Common myeloid progenitor, CD34-positive (primary cell): ENCODE measurements at regions not wholly inside any gene's neighbourhood (a gene's known extent, or its start where the extent isn't known, plus 50 kb on each side); places are given as distances from the start of the nearest gene placed in this dataset.

ENCODE experiments used
- CTCF ChIA-PET: fragments of 350-600 bp; sonication (Branson Sonifier 250); formaldehyde crosslinking; loops from one replicate; lab custom pipeline; 2021; ENCODE audit warnings: antibody characterized with exemption; lab: Charles Lee
- POLR2A ChIA-PET: fragments of 350-600 bp; sonication (Branson Sonifier 250); formaldehyde crosslinking; loops from one replicate; lab custom pipeline; 2021; ENCODE audit warnings: antibody characterized with exemption; lab: Charles Lee
- DNase-seq, 3 donors: peaks; one replicate each; pipeline versions ENCODE4 v3.0.0 to v3.0.0-alpha.2; 2013
- H3K27ac ChIP-seq, 2 experiments: 1 replicate in 1 of 2; 2 replicates in 1 of 2; pipeline ENCODE4 v1.7.0; 2013; ENCODE audit warnings: inconsistent platforms in 2 of 2, low read length in 2 of 2, mild to moderate bottlenecking in 2 of 2, low read depth in 1 of 2, moderate library complexity in 1 of 2; ENCODE audit not compliant: severe bottlenecking in 2 of 2, insufficient read depth in 1 of 2, poor library complexity in 1 of 2
- H3K27me3 ChIP-seq, 5 experiments: replicated peaks in 2 of 5; 1 replicate in 3 of 5; 2 replicates in 2 of 5; pipeline versions ENCODE4 v1.6.1 to v1.7.0; 2013; ENCODE audit warnings: low read length in 4 of 5, mild to moderate bottlenecking in 2 of 5, moderate library complexity in 2 of 5, inconsistent platforms in 1 of 5; ENCODE audit not compliant: insufficient read depth in 5 of 5, control insufficient read depth in 4 of 5
- H3K36me3 ChIP-seq, 4 experiments: 1 replicate in 2 of 4; 2 replicates in 2 of 4; pipeline versions ENCODE4 v1.6.1 to v1.7.0; 2013; ENCODE audit warnings: low read length in 3 of 4, control low read depth in 1 of 4, mild to moderate bottlenecking in 1 of 4; ENCODE audit not compliant: control insufficient read depth in 4 of 4, insufficient read depth in 4 of 4
- H3K4me1 ChIP-seq, 4 experiments: 1 replicate in 3 of 4; 2 replicates in 1 of 4; pipeline versions ENCODE4 v1.6.1 to v1.7.1; 2013; ENCODE audit warnings: low read length in 3 of 4, mild to moderate bottlenecking in 3 of 4, control low read depth in 1 of 4, inconsistent platforms in 1 of 4, moderate library complexity in 1 of 4; ENCODE audit not compliant: control insufficient read depth in 4 of 4, insufficient read depth in 4 of 4; ENCODE audit errors: control extremely low read depth in 1 of 4
- H3K4me3 ChIP-seq, 7 experiments: 1 replicate in 4 of 7; 2 replicates in 3 of 7; pipeline versions ENCODE4 v1.5.1 to v1.7.0; 2013; ENCODE audit warnings: mild to moderate bottlenecking in 7 of 7, low read length in 6 of 7, moderate library complexity in 6 of 7, inconsistent platforms in 2 of 7, low read depth in 2 of 7, control low read depth in 1 of 7; ENCODE audit not compliant: insufficient read depth in 4 of 7, control insufficient read depth in 1 of 7; ENCODE audit errors: extremely low read depth in 1 of 7
- H3K9me3 ChIP-seq, 5 experiments: 1 replicate in 4 of 5; 2 replicates in 1 of 5; pipeline versions ENCODE4 v1.6.1 to v1.7.1; 2013; ENCODE audit warnings: low read length in 4 of 5, mild to moderate bottlenecking in 2 of 5, inconsistent platforms in 1 of 5, low read depth in 1 of 5, moderate library complexity in 1 of 5; ENCODE audit not compliant: control insufficient read depth in 4 of 5, insufficient read depth in 2 of 5; ENCODE audit errors: control extremely low read depth in 1 of 5
- WGBS: methylation state at CpG from one replicate; pipeline ENCODE4 v1.1.5; 2013; ENCODE audit not compliant: insufficient coverage; 5-methylcytosine and 5-hydroxymethylcytosine counted together

DNA sequence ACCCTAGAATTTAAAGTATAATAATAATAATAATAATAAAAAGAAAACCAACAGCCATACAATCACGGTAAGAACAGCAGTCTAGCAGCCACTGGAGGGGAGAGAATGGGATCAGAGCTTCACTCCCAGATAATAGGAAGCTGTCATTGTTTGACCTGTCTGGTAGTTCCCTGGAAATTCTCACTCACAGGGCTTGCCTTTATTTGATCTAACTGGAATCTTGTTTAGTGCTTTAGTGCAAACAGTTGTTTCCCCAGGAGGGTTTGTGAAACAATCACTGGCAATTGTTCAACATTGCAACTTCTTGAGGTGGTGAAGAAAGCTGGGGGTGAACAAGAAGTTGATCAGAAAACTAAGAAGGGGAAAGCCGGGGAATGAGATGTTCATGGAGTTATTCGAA is 68.7 kb upstream of the PTCSC3 start:
- Histone ChIP-seq H3K27me3 (peaks cover 0 to 5% (median 3%) of the 10 kb centered on the region in 5 experiments), H3K36me3 (no peaks in the 10 kb centered on the region), H3K4me1 (no peaks in the 10 kb centered on the region), H3K4me3 (no peak overlapping the region), H3K9me3 (peaks cover 0 to 3% (median 0%) of the 10 kb centered on the region in 5 experiments), H3K27ac (no peak overlapping the region)
- 86% methylated on average over 1 of the region's 3 CpGs for WGBS
- CTCF ChIA-PET = no interaction called here
- no peak for DNase-seq
- POLR2A ChIA-PET = no interaction called here

DNA sequence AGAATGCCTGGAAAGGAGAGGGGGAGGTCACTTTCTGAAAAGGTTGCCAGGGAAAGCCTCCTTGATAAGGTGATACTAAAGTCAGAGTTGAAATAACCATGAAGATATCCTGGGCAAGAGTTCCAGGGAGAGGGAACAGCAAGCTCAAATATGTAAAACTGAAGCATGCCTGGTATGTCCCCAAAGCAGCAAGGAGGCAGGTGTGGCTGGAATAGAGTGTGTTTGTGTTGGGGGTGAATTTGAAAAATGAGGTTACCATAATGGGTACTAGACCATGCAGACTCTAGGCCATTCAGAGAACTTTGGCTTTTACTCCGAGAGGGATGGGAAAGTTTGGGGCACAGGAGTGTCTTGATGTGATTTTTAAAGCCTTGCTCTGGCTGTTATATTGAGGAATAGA is 66.7 kb upstream of the PTCSC3 start:
- CTCF ChIA-PET = interaction anchor here (1.1 to 1.2 kb wide), 2 partner anchors 26 to 130 kb away, joined by 4 to 9 read pairs; no protein-coding TSS in a partner anchor
- H3K27me3 ChIP-seq = peaks cover 0 to 5% (median 3%) of the 10 kb centered on the region in 5 experiments
- H3K4me1 ChIP-seq = no peaks in the 10 kb centered on the region
- no peak overlapping the region for H3K4me3 ChIP-seq
- H3K36me3 ChIP-seq = no peaks in the 10 kb centered on the region
- WGBS = 86% methylated on average over 1 of the region's 1 CpG
- DNase-seq = no peak
- POLR2A ChIA-PET = no interaction called here
- H3K9me3 ChIP-seq = no peaks in the 10 kb centered on the region
- H3K27ac ChIP-seq = no peak overlapping the region

DNA sequence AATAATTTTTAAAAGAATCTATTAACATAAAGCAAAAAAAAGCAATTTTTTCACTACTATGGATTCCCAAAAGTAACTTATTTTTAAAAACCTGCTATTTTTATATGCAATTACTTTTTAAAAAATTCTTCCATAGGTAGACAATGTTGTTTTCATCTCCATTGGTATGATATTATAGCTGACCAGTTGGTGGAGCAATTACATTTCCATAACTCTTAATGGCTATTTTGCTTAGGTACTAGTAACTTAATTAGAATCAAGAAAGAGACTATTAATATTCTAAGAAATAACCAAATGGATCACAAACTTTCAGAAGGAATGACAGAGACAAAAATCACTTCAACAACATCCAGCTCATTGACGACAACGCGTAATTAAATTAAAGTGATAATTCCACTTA is 64.7 kb upstream of the PTCSC3 start:
- peaks cover 0 to 6% (median 3%) of the 10 kb centered on the region in 5 experiments for H3K27me3 ChIP-seq
- POLR2A ChIA-PET = no interaction called here
- DNase-seq = peak; percentile 6 to 28 (median 23)
- H3K4me1 ChIP-seq = no peaks in the 10 kb centered on the region
- H3K36me3 ChIP-seq = no peaks in the 10 kb centered on the region
- H3K4me3 ChIP-seq = no peak overlapping the region
- WGBS = no CpG with 5 or more reads among the region's 3 CpGs
- CTCF ChIA-PET = interaction anchor here (0.7 to 1.9 kb wide), 6 partner anchors 12 to 355 kb away, joined by 3 to 17 read pairs (median 4); no protein-coding TSS in a partner anchor
- no peak overlapping the region for H3K27ac ChIP-seq
- no peaks in the 10 kb centered on the region for H3K9me3 ChIP-seq

GRCh38 chr14:36238666-36239363 is 62.3 kb upstream of the PTCSC3 start:
- Histone ChIP-seq H3K27me3 (peaks cover 0 to 6% (median 3%) of the 10 kb centered on the region in 5 experiments), H3K27ac (no peak overlapping the region), H3K4me3 (no peak overlapping the region), H3K36me3 (no peaks in the 10 kb centered on the region), H3K4me1 (no peaks in the 10 kb centered on the region), H3K9me3 (no peaks in the 10 kb centered on the region)
- peak in 1 of 3 donors; percentile 10 for DNase-seq
- POLR2A ChIA-PET = no interaction called here
- 86% methylated on average over 8 of the region's 13 CpGs for WGBS
- CTCF ChIA-PET = no interaction called here

DNA sequence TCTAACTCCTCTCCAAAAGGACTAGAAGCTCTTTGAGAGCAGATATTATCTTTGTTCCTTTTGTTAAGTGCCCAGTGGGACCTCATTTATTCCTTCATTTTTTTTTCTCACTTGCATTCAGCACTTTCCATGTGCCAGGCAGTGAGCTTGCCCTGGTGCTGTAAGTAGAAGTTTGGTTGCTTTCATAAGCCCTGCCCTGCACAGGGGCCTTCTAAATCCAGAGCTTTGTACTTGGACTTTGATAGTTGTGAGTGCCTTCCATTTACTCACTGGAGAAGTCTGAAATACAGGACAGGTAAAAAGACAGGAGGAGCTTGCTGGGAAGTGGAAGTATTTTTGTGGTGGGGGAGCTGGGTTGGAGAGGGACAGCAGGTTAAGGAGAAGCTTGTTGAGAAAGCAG is 56.7 kb upstream of the PTCSC3 start:
- Histone ChIP-seq H3K4me3 (no peak overlapping the region), H3K27ac (no peak overlapping the region), H3K27me3 (peaks cover 0 to 7% (median 1%) of the 10 kb centered on the region in 5 experiments), H3K36me3 (no peaks in the 10 kb centered on the region), H3K4me1 (no peaks in the 10 kb centered on the region), H3K9me3 (no peaks in the 10 kb centered on the region)
- POLR2A ChIA-PET = no interaction called here
- DNase-seq = no peak
- CTCF ChIA-PET = no interaction called here

DNA sequence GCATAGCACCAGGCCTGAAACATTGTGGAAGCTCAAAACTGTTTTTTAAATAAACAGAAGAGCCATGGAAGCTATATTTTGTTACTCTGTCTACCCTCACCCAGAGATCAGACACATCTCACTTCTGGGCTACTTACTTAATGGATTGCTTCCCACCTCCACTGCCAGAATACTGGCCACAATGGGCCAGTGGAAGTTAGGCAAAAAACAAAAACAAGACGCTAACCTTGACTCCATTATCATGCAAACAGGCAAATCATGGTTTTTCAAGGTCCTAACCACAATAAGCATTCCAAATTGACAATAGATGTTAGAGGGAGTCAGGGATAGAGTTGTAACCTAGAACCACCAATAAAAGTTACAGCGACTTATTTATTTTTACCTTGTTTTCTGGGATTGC is 52.7 kb upstream of the PTCSC3 start:
- ChIA-PET POLR2A (no interaction called here), CTCF (interaction anchor here (1.3 kb wide), 1 partner anchor 12 kb away, joined by 4 read pairs; no protein-coding TSS in a partner anchor)
- Histone ChIP-seq H3K9me3 (no peaks in the 10 kb centered on the region), H3K4me3 (no peak overlapping the region), H3K27me3 (peaks cover 0 to 7% (median 3%) of the 10 kb centered on the region in 5 experiments), H3K27ac (no peak overlapping the region), H3K4me1 (no peaks in the 10 kb centered on the region), H3K36me3 (no peaks in the 10 kb centered on the region)
- 100% methylated on average over 1 of the region's 2 CpGs for WGBS
- DNase-seq = no peak

GRCh38 chr14:36227802-36228201 is 51.3 kb upstream of the PTCSC3 start:
- WGBS = 80% methylated on average over 1 of the region's 2 CpGs
- Histone ChIP-seq H3K4me1 (no peaks in the 10 kb centered on the region), H3K36me3 (no peaks in the 10 kb centered on the region), H3K27ac (no peak overlapping the region), H3K27me3 (peaks cover 0 to 10% (median 3%) of the 10 kb centered on the region in 5 experiments), H3K9me3 (no peaks in the 10 kb centered on the region), H3K4me3 (no peak overlapping the region)
- DNase-seq = no peak
- ChIA-PET POLR2A (no interaction called here), CTCF (interaction anchor here (1.6 kb wide), 1 partner anchor 10 kb away, joined by 4 read pairs; no protein-coding TSS in a partner anchor)
